Skin epidermis (tissue), 12 donors: ENCODE measurements at regions not wholly inside any gene's neighbourhood (a gene's known extent, or its start where the extent isn't known, plus 50 kb on each side); places are given as distances from the start of the nearest gene placed in this dataset.
A peak's percentile ranks its signal among the peaks of the same experiment; 100 is the strongest.

Source experiments
- H3K27ac ChIP-seq, 21 experiments: fragments of 200-600 bp; sonication (generic) in 11 of 21; one replicate each; pipeline ENCODE4 v1.5.0; 2020; ENCODE audit warnings: mild to moderate bottlenecking in 3 of 21, inconsistent platforms in 2 of 21, moderate library complexity in 2 of 21
- H3K4me3 ChIP-seq, 7 experiments: fragments of 200-600 bp; sonication (generic) in 2 of 7; one replicate each; pipeline ENCODE4 v1.5.0; 2020; ENCODE audit warnings: inconsistent platforms in 2 of 7, mild to moderate bottlenecking in 2 of 7, moderate library complexity in 1 of 7

DNA sequence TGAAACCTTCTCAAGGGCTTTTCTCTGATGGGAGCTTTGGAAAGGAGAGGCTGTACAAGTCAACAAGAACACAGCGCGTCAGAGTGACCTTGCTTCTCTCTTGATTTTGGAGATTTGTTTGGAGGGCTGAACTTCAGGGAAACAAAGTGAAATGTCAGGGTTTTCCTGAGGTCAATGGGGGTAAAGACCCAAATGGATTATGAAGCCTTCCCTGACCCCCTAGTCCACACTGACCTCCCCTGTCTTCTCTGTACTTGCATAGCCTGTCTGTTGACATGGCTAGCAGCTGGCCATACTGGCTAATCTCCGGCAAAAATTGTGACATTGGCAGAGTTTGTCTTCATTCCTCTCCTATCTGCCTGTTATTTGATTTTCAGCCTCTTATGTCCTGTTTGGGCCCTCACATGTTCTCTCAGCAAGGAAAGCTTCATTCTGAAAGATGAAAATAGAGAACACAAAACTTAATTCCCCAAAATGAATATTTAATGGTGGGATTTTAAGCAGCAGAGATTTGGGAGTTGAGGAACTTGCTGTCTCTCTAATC lies 149.3 kb upstream of the HAAO start:
- Histone ChIP-seq H3K4me3 (no peak overlapping the region), H3K27ac (no peak overlapping the region)

DNA sequence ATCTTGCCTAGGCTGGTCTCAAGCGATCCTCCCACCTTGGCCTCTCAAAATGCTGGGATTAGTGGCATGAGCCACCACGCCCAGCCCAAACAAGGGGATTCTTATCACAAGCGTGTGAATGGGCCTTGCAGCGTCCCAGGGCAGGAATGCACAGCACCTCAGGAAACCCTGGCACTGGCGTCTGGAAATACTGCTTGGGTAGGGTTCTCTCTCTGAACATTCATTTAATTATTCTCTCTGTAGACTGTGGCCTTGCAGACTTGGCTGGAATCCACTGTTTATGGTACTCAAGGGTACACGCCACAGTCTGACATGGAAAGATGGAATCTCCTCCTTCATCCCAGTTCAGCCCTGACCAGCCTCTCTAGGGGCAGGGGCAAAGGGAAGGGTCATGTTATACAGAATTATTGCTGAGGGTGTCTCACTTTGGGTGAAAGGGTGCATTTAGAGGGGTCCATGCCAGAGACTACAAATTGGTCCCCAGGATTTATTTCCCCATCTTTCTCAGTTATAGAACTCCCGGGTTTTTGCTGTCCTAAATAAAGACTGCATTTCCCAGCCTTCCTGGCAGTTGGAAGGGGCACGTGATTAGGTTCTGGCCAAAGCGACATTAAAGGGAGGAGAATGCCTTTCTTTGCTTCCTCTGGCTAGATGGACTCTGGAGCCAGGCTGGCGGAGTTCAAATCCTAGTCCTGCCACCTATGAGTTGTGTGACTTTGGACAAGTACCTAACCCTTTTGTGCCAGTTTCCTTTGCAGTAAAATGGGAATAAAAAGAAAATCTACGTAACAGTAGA lies 147.2 kb upstream of the HAAO start:
- Histone ChIP-seq H3K27ac (peak overlapping the region in 7 of 21 experiments; percentile 3 to 68 (median 28)), H3K4me3 (no peak overlapping the region)

DNA sequence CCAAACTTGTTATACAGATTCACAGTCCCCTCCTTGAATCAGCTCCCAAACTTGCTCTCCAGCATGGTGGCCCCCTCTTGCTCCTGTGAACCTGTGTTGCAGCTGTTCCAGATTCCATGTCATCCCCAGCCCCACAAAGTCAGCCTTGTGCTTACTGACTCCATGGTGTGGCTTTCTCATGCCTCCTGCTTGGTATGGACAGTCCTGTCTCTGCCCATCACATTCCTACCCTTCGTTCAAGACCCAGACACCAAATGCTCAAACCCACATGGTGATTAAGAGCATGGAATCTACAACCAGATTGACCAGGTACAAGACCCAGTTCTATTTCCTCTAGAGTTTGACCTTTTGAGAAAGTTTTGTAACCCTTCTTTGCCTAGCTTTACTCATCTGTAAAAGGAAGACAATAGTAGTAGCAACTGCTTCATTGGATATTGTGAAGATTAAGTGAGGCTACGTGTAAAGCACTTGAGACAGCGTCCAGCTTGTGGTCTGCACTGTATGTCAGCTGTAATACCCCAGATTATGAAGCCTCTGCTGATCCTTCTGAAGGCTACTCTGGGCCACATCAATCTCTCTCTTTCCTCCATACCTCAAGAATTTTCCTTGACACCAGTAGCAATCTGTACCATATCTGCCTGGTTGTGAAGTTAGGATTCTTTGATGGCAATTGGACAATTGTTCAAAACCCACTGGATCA lies 146.4 kb upstream of the HAAO start:
- Histone ChIP-seq H3K4me3 (no peak overlapping the region), H3K27ac (peak overlapping the region in 7 of 21 experiments; percentile 2 to 68 (median 48))

DNA sequence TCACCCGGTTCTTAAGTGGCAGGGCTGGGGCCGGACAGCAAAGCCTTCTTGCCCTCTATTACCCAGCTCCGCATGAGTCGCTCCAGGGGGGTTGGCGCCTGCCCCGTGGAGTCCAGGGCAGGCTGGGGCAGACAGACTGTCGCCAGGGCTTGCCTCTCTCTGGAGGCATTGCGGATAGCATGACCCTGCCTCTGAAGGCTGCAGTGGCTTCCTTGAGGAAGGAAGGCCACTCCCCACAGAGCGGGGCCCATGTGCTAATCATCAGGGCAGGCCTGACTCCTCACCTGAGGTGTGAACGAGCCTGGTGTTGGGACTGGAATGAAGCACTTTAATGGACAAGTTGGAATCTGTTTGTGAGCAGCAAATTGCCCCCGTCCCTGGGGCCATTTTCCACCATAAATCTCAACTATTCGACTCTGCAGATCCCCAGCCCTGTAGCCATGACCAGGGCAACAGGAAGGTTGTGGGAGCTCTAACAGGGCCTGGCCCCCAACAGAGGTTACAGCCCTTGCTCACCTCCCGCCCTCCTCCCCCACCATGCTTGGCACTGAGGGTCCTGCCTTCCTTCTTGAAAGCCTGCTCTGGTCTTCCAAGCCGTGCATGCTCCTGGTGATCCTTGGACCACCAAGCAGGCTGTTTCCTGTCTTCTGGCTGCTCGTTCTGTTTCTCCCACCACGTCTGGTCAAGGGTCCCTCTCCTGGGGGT lies 144.9 kb upstream of the HAAO start:
- no peak overlapping the region for H3K4me3 ChIP-seq
- H3K27ac ChIP-seq = peak overlapping the region in 15 of 21 experiments; percentile 9 to 72 (median 58)

DNA sequence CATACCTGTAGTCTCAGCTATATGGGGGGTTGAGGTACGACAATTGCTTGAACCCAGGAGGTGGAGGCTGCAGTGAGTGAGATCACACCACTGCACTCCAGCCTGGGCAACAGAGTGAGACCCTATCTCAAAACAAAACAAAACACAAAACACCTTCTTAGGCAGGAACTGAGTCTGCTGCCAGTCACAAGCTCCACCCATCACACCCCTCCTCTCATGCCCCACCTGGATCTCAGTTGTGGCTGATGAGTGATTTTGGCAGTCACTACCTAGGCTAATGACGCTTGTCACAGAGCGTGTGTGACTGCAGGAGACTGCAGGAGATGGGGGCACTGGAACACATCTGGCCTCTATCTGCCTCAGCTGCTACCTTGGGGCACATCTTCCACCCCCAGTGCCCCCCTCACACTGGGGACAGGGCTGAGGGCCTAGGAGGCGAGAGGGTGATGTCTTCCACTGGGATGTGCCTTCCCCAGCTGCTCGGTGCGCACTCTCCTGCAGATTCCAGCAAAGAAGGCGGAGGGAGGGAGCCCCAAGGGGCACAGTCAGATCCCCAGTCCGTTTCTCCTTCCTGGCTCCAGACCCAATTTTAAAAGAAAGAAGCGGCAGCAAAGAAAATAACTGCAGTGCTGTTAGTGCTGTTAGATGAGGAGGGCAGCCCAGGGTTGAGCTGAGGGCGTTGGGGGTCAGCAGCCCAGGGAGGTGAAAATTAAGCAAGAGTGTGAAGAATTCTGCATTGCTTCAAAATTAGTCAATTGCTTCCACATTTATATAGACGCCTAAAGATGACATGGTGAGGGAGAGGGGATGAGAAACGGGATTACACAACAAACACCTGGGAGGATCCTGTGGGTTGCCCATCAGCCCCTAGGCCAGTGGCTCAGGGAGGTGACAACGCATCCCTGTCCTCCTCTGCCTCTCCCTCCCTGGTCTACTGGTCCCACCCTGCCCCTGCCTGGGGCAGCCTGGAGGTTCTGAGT lies 143.6 kb upstream of the HAAO start:
- peak overlapping the region in 15 of 21 experiments; percentile 9 to 72 (median 60) for H3K27ac ChIP-seq

DNA sequence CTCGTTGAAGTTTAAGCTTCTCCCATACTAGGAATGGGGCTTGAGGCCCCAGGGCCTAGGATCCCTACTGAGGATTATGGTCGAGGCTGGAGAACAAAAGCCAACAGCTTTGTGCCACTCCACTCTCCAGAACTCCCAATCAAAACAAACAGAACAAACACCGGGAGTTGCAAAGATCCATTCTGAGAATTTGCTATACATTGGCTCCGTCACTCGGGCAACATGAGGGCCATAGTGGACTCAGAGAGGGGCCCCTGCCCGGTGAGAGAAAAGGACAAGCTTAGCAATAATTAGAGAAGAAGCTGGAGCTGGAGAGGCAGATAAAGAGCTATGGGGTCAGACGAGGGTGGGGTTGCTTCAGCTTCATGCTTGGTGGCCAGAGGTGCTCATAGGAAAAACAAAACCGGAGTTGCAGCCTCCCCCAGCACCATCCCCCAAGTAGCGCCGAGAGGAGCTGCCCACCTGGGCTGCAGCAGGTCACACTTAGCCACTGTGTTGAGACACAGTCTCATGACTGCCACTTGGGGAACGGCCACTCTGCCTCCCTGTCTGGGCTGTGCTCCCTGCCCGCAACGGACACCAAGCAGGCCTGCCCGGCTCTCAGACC lies 142.3 kb upstream of the HAAO start:
- peak overlapping the region in 12 of 21 experiments; percentile 3 to 88 (median 62) for H3K27ac ChIP-seq

More for the DNA sequence above, 143.6 kb upstream of the HAAO start:
- no peak overlapping the region for H3K4me3 ChIP-seq

DNA sequence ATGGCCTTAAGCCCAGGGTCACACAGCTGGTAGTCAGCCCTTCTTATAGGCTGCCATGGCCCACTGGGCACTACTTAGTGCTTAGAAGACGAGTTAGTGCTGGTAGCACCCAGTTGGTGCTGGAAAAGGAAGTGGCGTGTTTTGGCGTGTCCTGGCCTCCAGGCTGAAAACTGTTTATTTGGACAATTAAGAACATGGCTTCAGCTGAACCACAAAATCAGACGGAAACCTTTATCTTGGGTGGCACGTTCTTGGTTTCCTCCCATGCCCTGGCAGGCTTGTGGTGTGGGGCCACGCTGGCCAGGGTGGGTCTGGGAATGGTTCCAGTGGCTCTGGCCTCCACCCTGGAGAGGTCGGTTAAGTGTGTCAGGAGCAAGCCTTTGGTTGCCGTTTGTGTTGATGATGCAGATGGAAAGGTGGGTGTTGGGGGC lies 141.5 kb upstream of the HAAO start:
- Histone ChIP-seq H3K4me3 (no peak overlapping the region), H3K27ac (peak overlapping the region in 13 of 21 experiments; percentile 1 to 88 (median 53))

More for the DNA sequence above, 142.3 kb upstream of the HAAO start:
- no peak overlapping the region for H3K4me3 ChIP-seq

DNA sequence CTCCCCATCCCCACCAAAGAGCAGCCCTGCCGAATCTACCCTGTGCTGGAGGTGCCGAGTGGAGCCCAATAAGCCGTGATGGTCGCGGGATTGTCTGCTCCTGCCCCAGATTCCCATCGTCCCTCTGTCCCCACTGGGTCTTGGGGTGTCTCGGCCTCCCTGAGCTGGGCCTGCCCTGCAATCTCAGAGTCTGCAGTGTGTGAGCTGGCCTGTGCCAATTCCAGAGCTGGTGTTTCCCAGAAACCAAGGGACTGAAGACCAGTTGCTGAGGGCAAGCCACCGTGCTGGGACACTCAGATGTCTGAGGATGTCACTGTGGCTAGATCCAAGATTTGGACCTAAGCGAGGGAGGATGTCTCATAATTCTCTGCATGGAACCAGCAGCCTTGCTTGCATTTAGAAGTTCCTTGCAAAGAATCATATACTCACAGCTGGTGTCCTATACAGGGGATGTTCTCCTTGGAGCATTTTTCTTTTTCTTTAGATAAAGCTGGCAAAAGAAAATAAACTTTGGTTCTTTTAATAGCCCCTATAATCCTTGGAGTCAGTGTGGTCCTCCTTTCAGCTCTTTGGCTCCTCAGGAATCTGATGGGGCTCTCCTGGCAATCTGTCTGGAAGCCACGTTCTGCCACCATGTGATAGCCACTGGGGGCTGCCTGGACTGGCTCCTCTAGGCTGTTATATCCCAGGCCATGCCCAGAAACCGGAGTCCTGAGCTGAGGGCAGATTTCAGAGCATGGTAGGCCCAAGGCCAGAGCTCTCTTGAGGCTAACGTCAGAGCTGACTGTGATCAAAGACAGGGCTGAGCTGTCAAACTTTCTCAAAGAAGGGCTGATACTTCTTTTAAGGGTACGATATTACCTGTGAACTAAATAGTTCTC lies 140.1 kb upstream of the HAAO start:
- Histone ChIP-seq H3K4me3 (no peak overlapping the region), H3K27ac (peak overlapping the region in 16 of 21 experiments; percentile 17 to 88 (median 60))

DNA sequence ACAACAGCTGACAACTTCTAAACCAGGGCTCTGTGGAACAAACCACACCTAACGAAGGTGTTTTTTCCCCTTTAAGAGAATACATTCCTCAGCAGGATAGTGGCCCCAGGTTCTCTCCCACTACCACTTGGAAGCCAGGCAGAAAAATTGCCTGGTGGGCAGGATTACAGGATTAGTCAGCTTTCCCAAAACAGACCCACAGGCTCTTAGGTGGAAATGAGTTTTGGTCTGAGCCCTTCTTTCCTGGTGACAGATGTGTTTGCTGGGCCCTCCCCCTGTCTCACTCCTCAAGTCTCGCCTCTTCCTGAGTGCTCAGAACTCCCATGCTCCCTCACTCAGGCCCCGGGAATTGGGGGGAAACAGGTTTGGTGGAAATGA lies 139.4 kb upstream of the HAAO start:
- H3K27ac ChIP-seq = peak overlapping the region in 17 of 21 experiments; percentile 17 to 88 (median 60)
- H3K4me3 ChIP-seq = no peak overlapping the region

DNA sequence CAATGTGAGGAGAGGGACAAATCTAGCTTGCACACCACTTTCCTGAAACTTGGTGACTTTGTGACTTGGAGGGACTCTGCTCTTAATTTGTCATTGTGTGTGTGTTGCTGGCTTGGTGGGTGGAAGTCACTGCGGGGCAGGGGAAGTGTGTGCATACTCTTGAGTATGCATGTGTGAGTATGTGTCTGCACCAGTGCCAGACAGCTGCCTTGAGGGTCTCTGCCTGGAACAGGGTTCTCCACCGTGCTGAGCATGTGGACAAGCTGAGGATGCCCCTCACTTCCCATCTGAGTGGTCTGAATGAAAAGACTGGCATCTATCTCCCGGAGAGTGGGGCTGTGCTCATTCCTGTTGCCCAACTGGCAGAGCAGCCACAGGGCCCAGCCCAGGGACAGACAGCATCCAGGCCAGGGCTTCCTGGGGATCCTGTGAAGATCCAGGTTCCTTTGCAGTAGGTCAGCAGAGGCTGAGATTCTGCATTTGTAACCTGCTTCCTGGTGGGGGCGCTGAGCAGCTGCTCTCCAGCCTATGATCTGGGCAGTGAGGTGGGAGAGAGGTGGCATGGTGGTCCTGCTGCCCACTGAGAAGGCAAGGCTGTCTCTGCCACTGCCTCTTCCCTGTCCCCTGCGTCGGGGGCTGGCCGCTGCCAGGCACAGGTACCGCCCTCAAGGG lies 138.9 kb upstream of the HAAO start:
- no peak overlapping the region for H3K4me3 ChIP-seq
- peak overlapping the region in 17 of 21 experiments; percentile 17 to 88 (median 60) for H3K27ac ChIP-seq

DNA sequence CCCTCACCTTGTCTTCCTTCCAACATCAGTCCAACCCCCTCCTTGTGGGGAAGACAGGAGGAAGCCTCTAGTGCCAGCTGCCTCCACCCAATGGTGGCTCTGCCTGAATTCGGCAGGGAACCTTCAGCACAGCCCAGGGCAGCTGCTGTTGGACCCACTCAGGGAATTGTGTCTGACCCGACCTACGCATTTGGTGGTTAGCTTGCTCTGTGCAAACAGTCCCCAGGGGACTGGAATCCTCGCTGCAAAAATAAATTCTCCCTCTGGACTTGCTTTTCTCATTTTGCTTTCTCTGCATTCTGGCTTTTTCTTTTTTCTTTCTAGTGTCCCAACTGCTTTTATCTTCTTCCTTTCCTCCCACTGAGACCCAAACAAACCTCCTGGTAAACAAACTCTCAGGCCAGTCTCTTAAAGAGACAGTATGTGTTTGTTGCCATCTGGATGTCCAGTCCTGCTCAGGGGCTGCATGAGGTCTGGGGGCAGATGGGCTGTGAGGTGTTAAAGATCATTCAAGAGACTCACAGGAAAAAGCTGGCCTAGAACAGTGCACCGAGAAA lies 137.7 kb upstream of the HAAO start:
- no peak overlapping the region for H3K4me3 ChIP-seq
- peak overlapping the region in 19 of 21 experiments; percentile 33 to 94 (median 77) for H3K27ac ChIP-seq

DNA sequence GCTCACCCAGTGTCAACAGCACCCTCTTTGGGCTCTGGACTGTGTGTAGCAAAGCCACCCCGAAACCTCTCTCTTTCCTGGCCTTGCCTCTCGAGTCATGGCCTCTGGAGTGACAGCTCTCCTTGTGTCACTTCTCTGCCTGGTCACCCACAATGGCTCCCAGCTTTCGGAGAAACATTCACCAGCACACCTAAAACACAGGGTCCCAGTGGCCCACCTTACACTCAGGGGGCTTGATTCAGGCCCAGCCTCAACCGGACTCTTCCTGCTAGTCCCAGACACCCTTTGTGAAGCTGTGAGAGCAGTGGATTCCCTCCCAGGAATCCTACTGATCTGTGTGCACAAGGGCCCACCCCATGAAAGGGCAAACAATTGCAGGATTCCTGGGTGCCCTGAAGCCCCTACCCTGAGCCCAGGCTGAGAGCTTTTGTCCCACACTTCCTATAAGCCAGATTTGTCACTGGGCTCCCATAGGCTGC lies 137.2 kb upstream of the HAAO start:
- no peak overlapping the region for H3K4me3 ChIP-seq
- peak overlapping the region in 20 of 21 experiments; percentile 33 to 94 (median 77) for H3K27ac ChIP-seq

DNA sequence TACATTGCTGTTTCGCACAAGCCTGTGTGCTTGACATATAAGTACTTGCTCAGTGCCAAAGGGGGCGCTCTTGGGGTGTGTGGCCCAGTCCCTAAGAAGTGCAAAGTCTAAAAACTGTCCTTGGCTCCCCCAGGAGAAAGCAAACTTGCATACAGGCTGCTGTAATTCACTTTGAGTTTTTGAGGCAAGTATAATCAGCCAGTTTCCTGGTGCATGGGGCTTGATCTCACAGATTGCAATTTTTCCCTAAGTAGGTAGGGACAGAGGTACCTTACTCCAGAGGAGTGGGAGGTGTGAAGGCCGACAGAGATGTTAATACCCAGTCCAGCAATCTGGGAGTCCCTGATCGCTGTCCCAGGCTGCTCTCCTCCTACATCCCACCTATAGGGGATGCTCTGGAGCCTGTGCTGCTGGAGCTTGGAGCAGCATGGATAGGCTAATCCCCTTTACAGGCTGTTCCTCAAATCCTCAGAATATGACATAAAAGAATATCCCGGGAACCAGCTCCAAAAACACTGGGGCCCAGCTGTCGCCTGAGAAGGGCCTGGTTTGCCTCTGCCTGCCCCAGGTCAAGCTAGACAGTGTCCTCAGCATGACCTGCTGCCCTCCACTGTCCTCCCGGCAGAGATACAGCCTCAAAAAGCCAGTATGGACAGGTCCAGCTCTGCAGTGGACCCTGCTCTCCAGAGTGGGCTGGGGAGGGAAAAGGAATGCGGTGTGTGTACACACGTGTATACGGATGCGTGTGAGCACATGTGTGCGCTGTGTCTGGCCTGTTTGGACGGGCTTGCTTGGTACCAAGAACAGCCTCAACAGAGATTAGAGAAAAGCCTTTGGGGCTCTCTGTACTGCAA lies 136.5 kb upstream of the HAAO start:
- H3K27ac ChIP-seq = peak overlapping the region in 20 of 21 experiments; percentile 33 to 94 (median 77)

DNA sequence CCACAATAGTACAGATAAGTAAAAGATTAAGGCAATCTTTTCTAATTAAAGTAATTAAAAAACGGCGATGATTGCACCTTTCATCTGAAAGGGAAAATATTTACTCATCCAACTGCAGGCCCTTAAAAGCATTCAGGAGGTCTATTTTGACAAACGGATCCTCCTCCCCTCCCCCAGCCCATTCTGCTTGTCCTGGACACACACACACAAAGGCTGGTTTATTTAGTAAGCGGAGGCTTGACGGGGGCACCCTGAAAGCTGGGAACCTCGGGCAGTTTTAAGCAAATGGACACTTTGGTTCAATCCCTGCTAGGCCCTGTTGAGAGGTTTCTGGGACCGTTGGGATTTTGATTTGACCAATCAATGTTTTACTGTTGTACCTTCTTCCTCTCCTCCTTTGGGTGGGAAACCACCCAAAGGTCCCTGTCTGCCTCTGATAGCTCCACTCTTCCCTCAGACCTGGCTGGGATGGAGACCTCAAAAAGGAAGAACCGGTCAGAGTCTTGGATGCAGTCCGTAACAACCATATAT lies 135.8 kb upstream of the HAAO start:
- Histone ChIP-seq H3K27ac (peak overlapping the region in 17 of 21 experiments; percentile 14 to 94 (median 77)), H3K4me3 (no peak overlapping the region)

More for the DNA sequence above, 136.5 kb upstream of the HAAO start:
- no peak overlapping the region for H3K4me3 ChIP-seq
